HEK293 (cell line): ENCODE measurements at regions not wholly inside any gene's neighbourhood (a gene's known extent, or its start where the extent isn't known, plus 50 kb on each side); places are given as distances from the start of the nearest gene placed in this dataset.

Experiments
- CTCF ChIA-PET: fragments of 350-600 bp; formaldehyde crosslinking; extraction: SDS; loops from one replicate; lab custom pipeline; 2021; ENCODE audit warnings: antibody characterized with exemption; lab: Yijun Ruan, JAX
- POLR2A ChIA-PET: fragments of 300-600 bp; formaldehyde crosslinking; extraction: SDS; loops from one replicate; lab custom pipeline; 2020; ENCODE audit warnings: antibody characterized with exemption, inconsistent platforms; lab: Yijun Ruan, JAX
- H3K27ac ChIP-seq: fragments of 200-500 bp; sonication (Bioruptor generic); 2 replicates; pipeline ENCODE4 v1.5.1; 2014; ENCODE audit warnings: low read depth, low read length, control low read depth, inconsistent platforms; ENCODE audit errors: extremely low read depth
- H3K36me3 ChIP-seq, 2 experiments: fragments of 200-500 bp in 1 of 2; sonication (Bioruptor generic) in 1 of 2; 1 replicate in 1 of 2; 2 replicates in 1 of 2; pipeline ENCODE4 v1.5.1; 2014 to 2017; ENCODE audit warnings: inconsistent platforms in 2 of 2, low read length in 2 of 2; ENCODE audit not compliant: control insufficient read depth in 2 of 2, insufficient read depth in 1 of 2
- H3K4me1 ChIP-seq: fragments of 200-500 bp; sonication (Bioruptor generic); 2 replicates; pipeline ENCODE4 v1.5.1; 2014; ENCODE audit warnings: mild to moderate bottlenecking, low read length, inconsistent platforms; ENCODE audit not compliant: control insufficient read depth, insufficient read depth
- H3K4me3 ChIP-seq: 2 replicates; pipeline ENCODE4 v1.5.1; 2011; ENCODE audit warnings: low read depth, mild to moderate bottlenecking, control low read depth, low read length, moderate library complexity
- H3K9me3 ChIP-seq: fragments of 200-500 bp; sonication (Bioruptor generic); 2 replicates; pipeline ENCODE4 v1.5.1; 2014; ENCODE audit warnings: low read depth, low read length, inconsistent platforms; ENCODE audit not compliant: control insufficient read depth, insufficient read depth
- EGR2 ChIP-seq: fragments of 450-650 bp; formaldehyde crosslinking; IDR thresholded peaks from 2 replicates; pipeline ENCODE4 v1.5.1; 2016; ENCODE audit warnings: low read depth, missing biosample characterization, missing genetic modification characterization
- GLIS1 ChIP-seq: fragments of 450-650 bp; formaldehyde crosslinking; IDR thresholded peaks from 2 replicates; pipeline ENCODE4 v1.5.1; 2016; ENCODE audit warnings: missing biosample characterization, missing genetic modification characterization
- REPIN1 ChIP-seq: fragments of 450-650 bp; formaldehyde crosslinking; IDR thresholded peaks from 2 replicates; pipeline ENCODE4 v1.5.1; 2017; ENCODE audit warnings: missing biosample characterization, missing genetic modification characterization, low read depth
- ZNF19 ChIP-seq: fragments of 450-650 bp; formaldehyde crosslinking; IDR thresholded peaks from 2 replicates; pipeline ENCODE4; 2016; ENCODE audit warnings: missing biosample characterization, missing genetic modification characterization, low read depth
- ZNF211 ChIP-seq: fragments of 450-650 bp; formaldehyde crosslinking; IDR thresholded peaks from 2 replicates; pipeline ENCODE4 v1.5.1; 2016; ENCODE audit warnings: low read depth, missing biosample characterization, missing genetic modification characterization
- ZNF23 ChIP-seq: fragments of 450-650 bp; formaldehyde crosslinking; IDR thresholded peaks from 2 replicates; pipeline ENCODE4 v1.5.1; 2016; ENCODE audit warnings: missing biosample characterization, missing genetic modification characterization, borderline replicate concordance
- ZNF311 ChIP-seq: fragments of 450-650 bp; formaldehyde crosslinking; IDR thresholded peaks from 2 replicates; pipeline ENCODE4 v1.5.1; 2017; ENCODE audit warnings: missing biosample characterization, missing genetic modification characterization, borderline replicate concordance
- ZNF335 ChIP-seq: fragments of 450-650 bp; formaldehyde crosslinking; conservative IDR thresholded peaks from 2 replicates; pipeline ENCODE4 v1.5.1; 2016; ENCODE audit warnings: missing biosample characterization, missing genetic modification characterization
- ZNF394 ChIP-seq: fragments of 450-650 bp; formaldehyde crosslinking; IDR thresholded peaks from 2 replicates; pipeline ENCODE4 v1.5.1; 2016; ENCODE audit warnings: missing biosample characterization, missing genetic modification characterization, mild to moderate bottlenecking, moderate library complexity, borderline replicate concordance
- ZNF404 ChIP-seq: fragments of 450-650 bp; formaldehyde crosslinking; IDR thresholded peaks from 2 replicates; pipeline ENCODE4 v1.5.1; 2017; ENCODE audit warnings: missing biosample characterization, missing genetic modification characterization
- ZNF449 ChIP-seq: fragments of 450-650 bp; formaldehyde crosslinking; IDR thresholded peaks from 2 replicates; pipeline ENCODE4 v1.5.1; 2017; ENCODE audit warnings: missing biosample characterization, mild to moderate bottlenecking, missing genetic modification characterization, moderate library complexity
- ZNF555 ChIP-seq: fragments of 450-650 bp; formaldehyde crosslinking; conservative IDR thresholded peaks from 2 replicates; pipeline ENCODE4 v1.5.1; 2017; ENCODE audit warnings: missing biosample characterization, mild to moderate bottlenecking, missing genetic modification characterization, inconsistent platforms
- ZNF626 ChIP-seq: fragments of 450-650 bp; sonication (Bioruptor Pico); formaldehyde crosslinking; IDR thresholded peaks from 2 replicates; pipeline ENCODE4 v1.5.1; 2018; ENCODE audit warnings: missing biosample characterization, missing genetic modification characterization, inconsistent platforms
- ZNF654 ChIP-seq: fragments of 450-650 bp; formaldehyde crosslinking; IDR thresholded peaks from 2 replicates; pipeline ENCODE4 v1.5.1; 2016; ENCODE audit warnings: low read depth, missing biosample characterization, missing genetic modification characterization
- ZNF670 ChIP-seq: fragments of 450-650 bp; formaldehyde crosslinking; IDR thresholded peaks from 2 replicates; pipeline ENCODE4 v1.5.1; 2016; ENCODE audit warnings: missing biosample characterization, missing genetic modification characterization, low read depth
- ZNF704 ChIP-seq: fragments of 450-650 bp; formaldehyde crosslinking; IDR thresholded peaks from 2 replicates; pipeline ENCODE4 v1.5.1; 2016; ENCODE audit warnings: missing biosample characterization, missing genetic modification characterization
- ZNF776 ChIP-seq: fragments of 450-650 bp; formaldehyde crosslinking; IDR thresholded peaks from 2 replicates; pipeline ENCODE4 v1.5.0; 2017; ENCODE audit warnings: missing biosample characterization, missing genetic modification characterization, borderline replicate concordance
- ZNF830 ChIP-seq: fragments of 450-650 bp; IDR thresholded peaks from 2 replicates; pipeline ENCODE4 v1.5.0; 2018; ENCODE audit warnings: missing biosample characterization, missing genetic modification characterization, low read depth, mild to moderate bottlenecking, moderate library complexity
- TF ChIP-seq, protein P1 (sequence below): fragments of 450-650 bp; formaldehyde crosslinking; IDR thresholded peaks from 2 replicates; pipeline ENCODE4 v1.5.1; 2016; ENCODE audit warnings: missing biosample characterization, missing genetic modification characterization
- TF ChIP-seq, protein P2 (sequence below): IDR thresholded peaks from 2 replicates; pipeline ENCODE4 v1.6.1; 2011; ENCODE audit warnings: mild to moderate bottlenecking, low read depth, low read length, borderline replicate concordance

- TF ChIP-seq ZNF776 (tag by site-specific recombination) (no peak), ZNF555 (no peak)
Observed at GRCh38 chr18:24545651-24546050, 85.2 kb downstream of the HRH4 start (continued).

- no peak for TF ChIP-seq ZNF704 (tag by site-specific recombination)
- Histone ChIP-seq H3K4me1 (no peaks in the 10 kb centered on the region), H3K36me3 (no peaks in the 10 kb centered on the region), H3K9me3 (no peaks in the 10 kb centered on the region), H3K4me3 (no peak overlapping the region), H3K27ac (no peak overlapping the region)
- ChIA-PET CTCF (interaction anchor here (0.5 to 6.8 kb wide), 15 partner anchors 9 to 1614 kb away, joined by 3 to 117 read pairs (median 4); no protein-coding TSS in a partner anchor), POLR2A (no interaction called here)
Observed at GRCh38 chr18:24546307-24546706, 85.9 kb downstream of the HRH4 start.

GRCh38 chr18:24548583-24548982, 88.1 kb downstream of the HRH4 start:
- ChIA-PET POLR2A (no interaction called here), CTCF (interaction anchor here (1.7 to 6.8 kb wide), 2 partner anchors 50 to 177 kb away, joined by 6 to 117 read pairs; no protein-coding TSS in a partner anchor)
- no peak overlapping the region for H3K4me3 ChIP-seq
- no peaks in the 10 kb centered on the region for H3K4me1 ChIP-seq
- no peak overlapping the region for H3K27ac ChIP-seq
- no peak for TF ChIP-seq GLIS1 (tag by site-specific recombination)
- no peak for TF ChIP-seq ZNF654 (tag by site-specific recombination)
- TF ChIP-seq ZNF626 (tag by site-specific recombination) = no peak
- TF ChIP-seq ZNF335 = no peak
- TF ChIP-seq, protein P1, sequence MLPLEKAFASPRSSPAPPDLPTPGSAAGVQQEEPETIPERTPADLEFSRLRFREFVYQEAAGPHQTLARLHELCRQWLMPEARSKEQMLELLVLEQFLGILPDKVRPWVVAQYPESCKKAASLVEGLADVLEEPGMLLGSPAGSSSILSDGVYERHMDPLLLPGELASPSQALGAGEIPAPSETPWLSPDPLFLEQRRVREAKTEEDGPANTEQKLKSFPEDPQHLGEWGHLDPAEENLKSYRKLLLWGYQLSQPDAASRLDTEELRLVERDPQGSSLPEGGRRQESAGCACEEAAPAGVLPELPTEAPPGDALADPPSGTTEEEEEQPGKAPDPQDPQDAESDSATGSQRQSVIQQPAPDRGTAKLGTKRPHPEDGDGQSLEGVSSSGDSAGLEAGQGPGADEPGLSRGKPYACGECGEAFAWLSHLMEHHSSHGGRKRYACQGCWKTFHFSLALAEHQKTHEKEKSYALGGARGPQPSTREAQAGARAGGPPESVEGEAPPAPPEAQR (tag by site-specific recombination) = no peak
- no peaks in the 10 kb centered on the region for H3K9me3 ChIP-seq
- no peaks in the 10 kb centered on the region for H3K36me3 ChIP-seq

DNA sequence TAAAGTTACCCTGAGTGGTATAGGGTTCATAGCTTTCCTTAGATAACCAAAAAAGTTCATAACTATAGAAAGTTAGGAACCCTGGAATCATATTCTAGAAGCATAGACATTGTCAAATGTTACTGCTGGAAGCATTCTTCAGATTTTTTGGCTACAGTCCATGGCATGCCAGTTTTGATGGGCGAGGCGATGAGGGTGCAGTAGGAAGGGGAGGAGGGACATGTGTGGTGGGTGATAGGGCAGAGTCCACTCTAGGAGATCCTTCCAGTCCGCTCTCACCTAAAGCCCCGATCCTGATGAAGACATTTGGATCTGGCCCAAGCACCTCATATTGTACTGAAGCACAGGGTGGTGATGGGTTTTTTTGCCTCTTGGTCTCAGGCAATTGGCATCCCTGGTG, 91.8 kb downstream of the HRH4 start:
- ChIA-PET POLR2A (no interaction called here), CTCF (interaction anchor here (1.0 to 3.5 kb wide), 3 partner anchors 8 to 174 kb away, joined by 3 to 14 read pairs (median 8); no protein-coding TSS in a partner anchor)
- Histone ChIP-seq H3K4me3 (no peak overlapping the region), H3K4me1 (no peaks in the 10 kb centered on the region), H3K27ac (no peak overlapping the region), H3K36me3 (no peaks in the 10 kb centered on the region), H3K9me3 (no peaks in the 10 kb centered on the region)
- TF ChIP-seq ZNF311 = no peak

DNA sequence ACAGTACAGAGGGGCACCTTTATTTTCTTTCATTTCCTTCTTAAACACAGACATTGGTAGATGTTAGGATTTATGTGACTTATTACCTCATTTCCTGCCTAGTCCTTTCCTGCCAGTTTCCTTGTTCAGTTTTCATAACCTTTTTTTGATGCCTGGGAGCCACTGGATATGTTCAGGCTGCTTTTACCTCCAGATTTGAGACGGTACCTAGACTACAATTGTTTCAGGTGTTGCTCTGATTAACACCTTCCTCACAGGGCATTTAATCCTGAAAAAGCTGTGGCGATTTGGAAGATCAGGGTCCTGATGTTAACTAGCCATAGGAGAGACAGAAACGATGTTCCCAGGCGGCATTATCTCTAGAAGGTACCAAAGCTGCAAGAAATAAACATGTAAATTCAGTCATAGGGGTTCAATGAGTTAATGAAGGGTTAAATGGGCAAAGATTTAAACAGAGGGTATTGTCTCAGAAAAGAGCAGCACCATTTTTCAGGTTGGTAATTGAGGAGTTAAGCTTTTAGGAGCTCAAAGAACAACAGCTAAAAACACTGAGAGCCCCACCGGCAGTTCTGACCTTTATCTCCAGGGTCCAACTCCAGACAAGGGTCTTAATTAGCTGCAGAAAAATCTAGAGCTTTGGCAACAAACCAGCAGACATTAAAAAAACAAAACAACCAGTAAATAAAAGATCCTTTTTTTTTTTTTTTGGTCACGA, 93.3 kb downstream of the HRH4 start:
- Histone ChIP-seq H3K27ac (no peak overlapping the region), H3K4me1 (no peaks in the 10 kb centered on the region), H3K9me3 (no peaks in the 10 kb centered on the region), H3K36me3 (no peaks in the 10 kb centered on the region), H3K4me3 (no peak overlapping the region)
- CTCF ChIA-PET = interaction anchor here (1.9 to 3.5 kb wide), 2 partner anchors 10 to 173 kb away, joined by 8 to 14 read pairs; no protein-coding TSS in a partner anchor
- POLR2A ChIA-PET = interaction anchor here (0.9 kb wide), 1 partner anchor 415 kb away, joined by 4 read pairs; the partner anchor contains the start of gene CABYR
- no peak for TF ChIP-seq EGR2 (tag by site-specific recombination)
- TF ChIP-seq ZNF394 = no peak
- TF ChIP-seq ZNF19 (tag by site-specific recombination) = no peak
- no peak for TF ChIP-seq ZNF830
- no peak for TF ChIP-seq ZNF404 (tag by site-specific recombination)
- no peak for TF ChIP-seq ZNF626 (tag by site-specific recombination)
- no peak for TF ChIP-seq ZNF670 (tag by site-specific recombination)
- no peak for TF ChIP-seq ZNF23 (tag by site-specific recombination)
- no peak for TF ChIP-seq ZNF211
- TF ChIP-seq, protein P2, sequence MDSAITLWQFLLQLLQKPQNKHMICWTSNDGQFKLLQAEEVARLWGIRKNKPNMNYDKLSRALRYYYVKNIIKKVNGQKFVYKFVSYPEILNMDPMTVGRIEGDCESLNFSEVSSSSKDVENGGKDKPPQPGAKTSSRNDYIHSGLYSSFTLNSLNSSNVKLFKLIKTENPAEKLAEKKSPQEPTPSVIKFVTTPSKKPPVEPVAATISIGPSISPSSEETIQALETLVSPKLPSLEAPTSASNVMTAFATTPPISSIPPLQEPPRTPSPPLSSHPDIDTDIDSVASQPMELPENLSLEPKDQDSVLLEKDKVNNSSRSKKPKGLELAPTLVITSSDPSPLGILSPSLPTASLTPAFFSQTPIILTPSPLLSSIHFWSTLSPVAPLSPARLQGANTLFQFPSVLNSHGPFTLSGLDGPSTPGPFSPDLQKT = no peak
- no peak for TF ChIP-seq REPIN1 (tag by site-specific recombination)
- TF ChIP-seq ZNF449 (tag by site-specific recombination) = no peak
